ENCODE measurements at regions not wholly inside any gene's neighbourhood (a gene's known extent, or its start where the extent isn't known, plus 50 kb on each side); places are given as distances from the start of the nearest gene placed in this dataset.

DNA sequence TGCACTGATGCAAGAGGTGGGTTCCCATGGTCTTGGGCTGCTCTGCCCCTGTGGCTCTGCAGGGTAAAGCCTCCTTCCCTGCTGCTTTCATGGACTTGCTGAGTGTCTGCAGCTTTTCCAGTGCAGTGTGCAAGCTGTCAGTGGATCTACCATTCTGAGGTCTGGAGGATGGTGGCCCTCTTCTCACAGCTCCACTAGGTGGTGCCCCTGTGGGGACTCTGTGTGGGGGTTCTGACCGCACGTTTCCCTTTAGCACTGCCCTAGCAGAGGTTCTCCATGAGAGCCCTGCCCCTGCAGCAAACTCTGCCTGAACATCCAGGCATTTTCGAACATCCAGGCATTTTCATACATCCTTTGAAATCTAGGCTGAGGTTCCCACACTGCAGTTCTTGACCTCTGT, 329.8 kb upstream of the NAALADL2 start:
- Histone ChIP-seq H3K36me3 (ENCODE audit: insufficient read depth, low read length) (no peaks in the 10 kb centered on the region), H3K27me3 (ENCODE audit: insufficient read depth, low read length, poor library complexity, severe bottlenecking) (no peaks in the 10 kb centered on the region), H3K4me1 (ENCODE audit: insufficient read depth, low read length, poor library complexity, severe bottlenecking) (no peaks in the 10 kb centered on the region), H3K9me2 (replicated peaks; ENCODE audit: low read depth, low read length) (no peaks in the 10 kb centered on the region), H3K79me2 (ENCODE audit: insufficient read depth, low read length) (no peaks in the 10 kb centered on the region), H3K4me3 (ENCODE audit: low read length, poor library complexity, severe bottlenecking) (no peak overlapping the region), H3K4me2 (ENCODE audit: low read depth, low read length, poor library complexity, severe bottlenecking) (no peak overlapping the region), H3K9me3 (ENCODE audit: insufficient read depth, low read depth, low read length) (no peaks in the 10 kb centered on the region), H3K9ac (ENCODE audit: low read depth, low read length, poor library complexity, severe bottlenecking) (no peak overlapping the region), H4K20me1 (ENCODE audit: insufficient read depth, low read length, poor library complexity, severe bottlenecking) (no peaks in the 10 kb centered on the region), H2AFZ (ENCODE audit: low read length) (no peak overlapping the region), H3F3A (ENCODE audit: low read depth) (no peaks in the 10 kb centered on the region)
- TF ChIP-seq, protein P1, sequence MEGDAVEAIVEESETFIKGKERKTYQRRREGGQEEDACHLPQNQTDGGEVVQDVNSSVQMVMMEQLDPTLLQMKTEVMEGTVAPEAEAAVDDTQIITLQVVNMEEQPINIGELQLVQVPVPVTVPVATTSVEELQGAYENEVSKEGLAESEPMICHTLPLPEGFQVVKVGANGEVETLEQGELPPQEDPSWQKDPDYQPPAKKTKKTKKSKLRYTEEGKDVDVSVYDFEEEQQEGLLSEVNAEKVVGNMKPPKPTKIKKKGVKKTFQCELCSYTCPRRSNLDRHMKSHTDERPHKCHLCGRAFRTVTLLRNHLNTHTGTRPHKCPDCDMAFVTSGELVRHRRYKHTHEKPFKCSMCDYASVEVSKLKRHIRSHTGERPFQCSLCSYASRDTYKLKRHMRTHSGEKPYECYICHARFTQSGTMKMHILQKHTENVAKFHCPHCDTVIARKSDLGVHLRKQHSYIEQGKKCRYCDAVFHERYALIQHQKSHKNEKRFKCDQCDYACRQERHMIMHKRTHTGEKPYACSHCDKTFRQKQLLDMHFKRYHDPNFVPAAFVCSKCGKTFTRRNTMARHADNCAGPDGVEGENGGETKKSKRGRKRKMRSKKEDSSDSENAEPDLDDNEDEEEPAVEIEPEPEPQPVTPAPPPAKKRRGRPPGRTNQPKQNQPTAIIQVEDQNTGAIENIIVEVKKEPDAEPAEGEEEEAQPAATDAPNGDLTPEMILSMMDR (conservative IDR thresholded peaks at IDR 0.05; ENCODE audit: low read length): no peak
- TF ChIP-seq EZH2phosphoT487 (IDR thresholded peaks at IDR 0.05; ENCODE audit: borderline replicate concordance): no peak

DNA sequence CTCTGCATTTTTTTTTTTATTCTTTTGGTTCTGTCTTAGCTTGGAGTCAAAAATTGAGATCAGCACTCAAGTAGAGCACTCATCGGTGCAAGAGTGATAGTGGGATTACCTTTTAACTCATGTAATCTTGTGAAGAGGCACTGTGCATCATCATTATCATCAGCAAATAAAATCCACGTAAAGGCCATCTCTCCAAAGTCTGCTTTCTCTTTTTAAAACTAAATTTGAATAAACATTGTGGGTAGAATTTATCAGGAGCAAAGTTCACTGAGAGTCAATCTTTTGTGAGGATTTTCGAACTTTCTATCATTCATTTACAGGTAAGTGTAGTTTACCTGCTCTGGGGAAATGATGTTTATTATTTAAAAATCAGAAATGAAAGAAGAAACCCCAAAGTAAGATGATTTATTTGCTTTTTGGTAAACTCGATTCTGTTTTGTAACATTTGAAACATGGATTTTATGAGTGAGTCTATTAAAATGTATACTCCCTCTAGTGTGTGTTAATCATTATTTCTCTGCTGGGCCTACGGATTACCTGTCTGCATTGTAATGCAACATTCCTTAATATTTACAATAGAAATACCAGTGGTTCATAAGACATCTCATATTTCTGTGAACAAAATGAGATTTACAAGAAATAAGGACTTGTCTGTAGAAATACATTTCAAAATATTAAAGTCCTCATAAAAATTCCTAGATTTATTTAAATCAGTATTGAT, 327.7 kb upstream of the NAALADL2 start:
- TF ChIP-seq EZH2phosphoT487 (IDR thresholded peaks at IDR 0.05; ENCODE audit: borderline replicate concordance): no peak
- TF ChIP-seq, protein P1 (conservative IDR thresholded peaks at IDR 0.05; ENCODE audit: low read length): no peak
- Histone ChIP-seq H3F3A (ENCODE audit: low read depth) (no peaks in the 10 kb centered on the region), H3K4me2 (ENCODE audit: low read depth, low read length, poor library complexity, severe bottlenecking) (no peak overlapping the region), H3K4me3 (ENCODE audit: low read length, poor library complexity, severe bottlenecking) (no peak overlapping the region), H3K9me3 (ENCODE audit: insufficient read depth, low read depth, low read length) (no peaks in the 10 kb centered on the region), H3K4me1 (ENCODE audit: insufficient read depth, low read length, poor library complexity, severe bottlenecking) (no peaks in the 10 kb centered on the region), H3K9ac (ENCODE audit: low read depth, low read length, poor library complexity, severe bottlenecking) (no peak overlapping the region), H3K79me2 (ENCODE audit: insufficient read depth, low read length) (no peaks in the 10 kb centered on the region), H3K9me2 (replicated peaks; ENCODE audit: low read depth, low read length) (0 out of 2 replicates have a peak, but pooled peaks cover 5% of the 10 kb centered on the region), H2AFZ (ENCODE audit: low read length) (no peak overlapping the region), H3K36me3 (ENCODE audit: insufficient read depth, low read length) (no peaks in the 10 kb centered on the region), H3K27me3 (ENCODE audit: insufficient read depth, low read length, poor library complexity, severe bottlenecking) (no peaks in the 10 kb centered on the region), H4K20me1 (ENCODE audit: insufficient read depth, low read length, poor library complexity, severe bottlenecking) (no peaks in the 10 kb centered on the region)

DNA sequence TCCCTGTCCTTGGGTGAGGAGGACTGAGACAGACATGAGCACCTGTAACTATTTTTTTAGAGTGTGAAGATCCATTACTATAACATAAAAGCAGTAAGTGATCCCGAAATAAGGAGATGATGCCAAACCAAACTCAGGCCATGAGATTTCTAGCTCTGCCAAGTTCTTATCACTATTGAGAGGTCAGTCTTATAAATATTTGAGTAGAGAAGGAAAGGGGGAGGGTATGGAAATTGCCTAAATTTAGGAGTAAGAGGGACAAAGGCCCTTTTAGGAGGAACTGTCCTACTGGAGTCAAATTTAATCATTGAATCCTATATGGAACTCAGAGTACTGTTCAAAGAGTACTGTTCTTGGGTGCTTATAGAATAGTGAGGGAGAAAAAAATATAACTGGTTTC, 326.9 kb upstream of the NAALADL2 start:
- no peaks in the 10 kb centered on the region for H3K79me2 ChIP-seq (ENCODE audit: insufficient read depth, low read length)
- H3K27me3 ChIP-seq (ENCODE audit: insufficient read depth, low read length, poor library complexity, severe bottlenecking): no peaks in the 10 kb centered on the region
- H2AFZ ChIP-seq (ENCODE audit: low read length): no peak overlapping the region
- no peaks in the 10 kb centered on the region for H4K20me1 ChIP-seq (ENCODE audit: insufficient read depth, low read length, poor library complexity, severe bottlenecking)
- no peaks in the 10 kb centered on the region for H3K9me3 ChIP-seq (ENCODE audit: insufficient read depth, low read depth, low read length)
- H3F3A ChIP-seq (ENCODE audit: low read depth): no peaks in the 10 kb centered on the region
- H3K4me2 ChIP-seq (ENCODE audit: low read depth, low read length, poor library complexity, severe bottlenecking): no peak overlapping the region
- no peaks in the 10 kb centered on the region for H3K36me3 ChIP-seq (ENCODE audit: insufficient read depth, low read length)
- no peak overlapping the region for H3K4me3 ChIP-seq (ENCODE audit: low read length, poor library complexity, severe bottlenecking)
- TF ChIP-seq EZH2phosphoT487 (IDR thresholded peaks at IDR 0.05; ENCODE audit: borderline replicate concordance): no peak
- TF ChIP-seq, protein P1 (conservative IDR thresholded peaks at IDR 0.05; ENCODE audit: low read length): no peak
- H3K9me2 ChIP-seq (replicated peaks; ENCODE audit: low read depth, low read length): 0 out of 2 replicates have a peak, but pooled peaks cover 5% of the 10 kb centered on the region
- no peak overlapping the region for H3K9ac ChIP-seq (ENCODE audit: low read depth, low read length, poor library complexity, severe bottlenecking)
- no peaks in the 10 kb centered on the region for H3K4me1 ChIP-seq (ENCODE audit: insufficient read depth, low read length, poor library complexity, severe bottlenecking)

Data from Loucy (cell line).